ENCODE measurements at regions not wholly inside any gene's neighbourhood (a gene's known extent, or its start where the extent isn't known, plus 50 kb on each side); places are given as distances from the start of the nearest gene placed in this dataset.

DNA sequence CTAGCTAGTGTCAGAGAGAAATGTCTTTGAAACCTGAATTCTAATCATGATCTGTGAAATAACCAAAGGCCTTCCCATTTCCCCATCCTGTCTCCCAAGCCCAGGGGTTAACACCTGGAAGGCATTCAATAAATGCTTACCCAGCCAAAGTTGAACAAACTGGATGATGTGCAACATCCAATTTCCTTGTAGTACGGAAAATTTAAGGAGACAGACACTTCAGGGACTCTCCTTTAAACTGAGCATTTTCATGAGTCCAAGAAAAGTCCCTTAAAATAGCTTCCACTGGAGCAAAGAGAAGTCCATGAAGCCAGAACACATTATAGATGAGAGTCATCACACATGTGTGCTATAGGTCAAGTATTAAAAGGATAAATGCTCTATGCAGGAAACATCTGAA is 271.2 kb downstream of the RAB28 start:
- H3K4me3 ChIP-seq (ENCODE audit: low read depth, low read length): no peak overlapping the region
- no peaks in the 10 kb centered on the region for H3K27me3 ChIP-seq (ENCODE audit: insufficient read depth, low read depth, severe bottlenecking)
- TF ChIP-seq, protein P1, sequence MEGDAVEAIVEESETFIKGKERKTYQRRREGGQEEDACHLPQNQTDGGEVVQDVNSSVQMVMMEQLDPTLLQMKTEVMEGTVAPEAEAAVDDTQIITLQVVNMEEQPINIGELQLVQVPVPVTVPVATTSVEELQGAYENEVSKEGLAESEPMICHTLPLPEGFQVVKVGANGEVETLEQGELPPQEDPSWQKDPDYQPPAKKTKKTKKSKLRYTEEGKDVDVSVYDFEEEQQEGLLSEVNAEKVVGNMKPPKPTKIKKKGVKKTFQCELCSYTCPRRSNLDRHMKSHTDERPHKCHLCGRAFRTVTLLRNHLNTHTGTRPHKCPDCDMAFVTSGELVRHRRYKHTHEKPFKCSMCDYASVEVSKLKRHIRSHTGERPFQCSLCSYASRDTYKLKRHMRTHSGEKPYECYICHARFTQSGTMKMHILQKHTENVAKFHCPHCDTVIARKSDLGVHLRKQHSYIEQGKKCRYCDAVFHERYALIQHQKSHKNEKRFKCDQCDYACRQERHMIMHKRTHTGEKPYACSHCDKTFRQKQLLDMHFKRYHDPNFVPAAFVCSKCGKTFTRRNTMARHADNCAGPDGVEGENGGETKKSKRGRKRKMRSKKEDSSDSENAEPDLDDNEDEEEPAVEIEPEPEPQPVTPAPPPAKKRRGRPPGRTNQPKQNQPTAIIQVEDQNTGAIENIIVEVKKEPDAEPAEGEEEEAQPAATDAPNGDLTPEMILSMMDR (IDR thresholded peaks at IDR 0.05; ENCODE audit: low read depth, low read length): no peak
- DNase-seq: no peak
- no peak overlapping the region for H3K27ac ChIP-seq
- H3K36me3 ChIP-seq: no peaks in the 10 kb centered on the region
- no peaks in the 10 kb centered on the region for H3K9me3 ChIP-seq (ENCODE audit: severe bottlenecking)

DNA sequence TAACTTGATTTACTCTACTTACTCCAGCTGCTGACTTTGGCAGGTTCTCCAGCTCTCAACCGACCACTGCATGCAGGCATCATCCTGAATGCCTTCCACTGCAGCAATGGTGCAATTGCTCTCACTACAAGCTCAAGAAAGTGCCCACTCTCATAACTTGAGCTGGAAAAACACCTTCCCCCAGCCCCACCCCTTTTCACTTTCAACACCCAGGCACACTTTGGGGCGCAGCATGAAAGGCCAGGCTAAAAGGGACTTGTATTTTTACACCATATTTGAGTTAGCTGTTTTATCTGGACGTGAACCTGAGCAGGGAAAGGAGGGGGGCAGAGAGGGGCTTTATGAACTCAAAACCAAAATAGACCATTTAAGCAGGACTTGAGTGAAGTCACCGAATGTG is 274.5 kb downstream of the RAB28 start:
- Histone ChIP-seq H3K4me3 (ENCODE audit: low read depth, low read length) (no peak overlapping the region), H3K27me3 (ENCODE audit: insufficient read depth, low read depth, severe bottlenecking) (no peaks in the 10 kb centered on the region), H3K36me3 (no peaks in the 10 kb centered on the region), H3K9me3 (ENCODE audit: severe bottlenecking) (no peaks in the 10 kb centered on the region), H3K27ac (no peak overlapping the region)
- TF ChIP-seq, protein P1 (IDR thresholded peaks at IDR 0.05; ENCODE audit: low read depth, low read length): no peak
- DNase-seq: no peak

DNA sequence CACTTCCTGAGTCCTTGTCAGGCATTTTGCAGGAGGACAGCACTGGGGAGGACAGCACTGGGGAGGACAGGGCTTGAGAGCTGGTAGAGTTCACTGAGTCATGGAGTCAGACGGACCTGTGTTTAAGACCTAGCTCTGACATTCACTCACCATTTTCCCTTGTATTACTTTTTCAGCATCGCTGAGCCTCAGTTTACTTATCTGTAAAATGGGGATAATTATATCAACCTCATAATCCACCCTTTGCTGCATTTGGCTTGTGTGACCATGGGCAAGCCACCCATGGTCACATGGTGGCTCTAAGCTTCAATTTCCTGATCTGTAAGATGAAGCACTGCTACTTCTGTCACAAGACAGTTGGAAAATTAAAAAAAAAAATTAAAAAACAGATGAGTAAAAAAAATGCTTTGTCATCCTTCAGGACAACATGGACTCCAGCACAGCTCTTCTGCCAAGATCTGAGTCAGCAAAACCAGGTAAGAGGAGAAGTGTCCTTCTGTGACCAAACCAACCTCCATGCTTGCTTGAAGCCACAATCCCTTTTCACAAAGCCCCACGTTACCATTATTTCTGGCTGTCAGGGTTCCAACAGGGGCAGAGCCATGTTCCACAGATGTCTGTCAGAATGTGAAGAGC is 275.5 kb downstream of the RAB28 start:
- TF ChIP-seq, protein P1 (IDR thresholded peaks at IDR 0.05; ENCODE audit: low read depth, low read length): no peak
- H3K27ac ChIP-seq: no peak overlapping the region
- H3K4me3 ChIP-seq (ENCODE audit: low read depth, low read length): no peak overlapping the region
- H3K27me3 ChIP-seq (ENCODE audit: insufficient read depth, low read depth, severe bottlenecking): no peaks in the 10 kb centered on the region
- no peaks in the 10 kb centered on the region for H3K36me3 ChIP-seq
- DNase-seq: no peak
- no peaks in the 10 kb centered on the region for H3K9me3 ChIP-seq (ENCODE audit: severe bottlenecking)

DNA sequence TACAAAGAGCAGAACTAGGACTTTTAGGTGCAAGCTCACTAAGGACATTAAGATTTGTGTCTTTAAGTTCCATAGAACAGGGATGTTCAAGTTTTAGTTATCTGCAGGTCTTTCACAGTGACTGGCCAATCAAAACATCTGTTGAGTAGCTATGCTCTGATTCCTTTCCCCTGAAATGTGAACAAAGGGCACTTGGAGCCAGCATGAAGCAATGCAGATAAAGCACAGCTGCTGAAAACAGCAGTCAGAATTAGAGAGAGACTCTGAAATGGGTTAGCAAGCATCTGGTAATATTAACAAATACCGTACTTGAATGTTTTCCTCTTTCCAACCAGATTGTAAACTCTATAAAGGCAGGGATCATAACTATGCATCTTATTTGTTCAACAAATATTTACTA is 276.9 kb downstream of the RAB28 start:
- TF ChIP-seq, protein P1 (IDR thresholded peaks at IDR 0.05; ENCODE audit: low read depth, low read length): no peak
- no peaks in the 10 kb centered on the region for H3K36me3 ChIP-seq

DNA sequence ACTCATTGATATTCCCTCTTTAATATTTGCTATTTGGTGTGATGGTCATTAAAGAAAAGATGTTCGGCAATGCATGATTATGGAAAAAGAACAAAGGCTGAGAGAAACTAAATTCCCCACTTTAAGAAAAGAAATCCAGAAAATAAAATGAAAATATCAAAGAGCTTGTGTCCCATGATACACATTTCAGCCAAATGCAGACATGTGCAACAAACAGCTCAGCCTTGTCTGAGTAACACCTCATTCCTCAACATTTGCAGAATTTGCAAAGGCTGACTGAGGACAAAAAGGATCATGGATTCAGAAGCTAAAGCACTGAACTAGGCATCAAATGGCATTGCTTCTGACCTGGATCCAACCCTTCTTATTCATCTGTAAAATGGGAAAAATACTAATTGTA is 281.0 kb downstream of the RAB28 start:
- no peak overlapping the region for H3K27ac ChIP-seq
- TF ChIP-seq, protein P1 (IDR thresholded peaks at IDR 0.05; ENCODE audit: low read depth, low read length): no peak

More for the DNA sequence above, 276.9 kb downstream of the RAB28 start:
- DNase-seq: no peak
- Histone ChIP-seq H3K27ac (no peak overlapping the region), H3K4me3 (ENCODE audit: low read depth, low read length) (no peak overlapping the region), H3K9me3 (ENCODE audit: severe bottlenecking) (no peaks in the 10 kb centered on the region), H3K27me3 (ENCODE audit: insufficient read depth, low read depth, severe bottlenecking) (no peaks in the 10 kb centered on the region)

DNA sequence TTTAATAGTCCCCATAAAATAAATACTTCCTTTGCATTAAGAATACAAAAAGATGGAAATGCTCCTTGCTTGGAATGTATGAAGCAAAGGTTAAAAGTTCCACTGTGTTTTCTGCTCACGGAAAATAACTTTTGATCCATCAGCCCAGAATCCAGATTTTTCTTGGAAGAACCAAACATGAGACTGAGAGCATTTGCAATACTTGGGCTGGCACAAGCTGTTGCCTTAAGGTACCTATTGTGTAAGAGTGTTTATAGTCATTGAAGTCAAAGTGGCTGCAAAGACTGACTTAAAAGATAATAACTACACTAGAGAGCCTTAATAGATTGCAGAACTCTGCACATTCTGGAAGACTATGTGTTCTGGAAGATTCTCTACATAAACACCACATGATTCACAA is 281.4 kb downstream of the RAB28 start:
- H3K27ac ChIP-seq: no peak overlapping the region
- H3K4me3 ChIP-seq (ENCODE audit: low read depth, low read length): no peak overlapping the region
- H3K9me3 ChIP-seq (ENCODE audit: severe bottlenecking): no peaks in the 10 kb centered on the region
- TF ChIP-seq, protein P1 (IDR thresholded peaks at IDR 0.05; ENCODE audit: low read depth, low read length): no peak
- no peaks in the 10 kb centered on the region for H3K36me3 ChIP-seq
- H3K27me3 ChIP-seq (ENCODE audit: insufficient read depth, low read depth, severe bottlenecking): no peaks in the 10 kb centered on the region
- no peak for DNase-seq

More for the DNA sequence above, 281.0 kb downstream of the RAB28 start:
- no peaks in the 10 kb centered on the region for H3K36me3 ChIP-seq
- no peak for DNase-seq
- H3K4me3 ChIP-seq (ENCODE audit: low read depth, low read length): no peak overlapping the region
- H3K9me3 ChIP-seq (ENCODE audit: severe bottlenecking): no peaks in the 10 kb centered on the region
- H3K27me3 ChIP-seq (ENCODE audit: insufficient read depth, low read depth, severe bottlenecking): no peaks in the 10 kb centered on the region
